HepG2 (cell line): ENCODE measurements at regions not wholly inside any gene's neighbourhood (a gene's known extent, or its start where the extent isn't known, plus 50 kb on each side); places are given as distances from the start of the nearest gene placed in this dataset.

Source experiments
- ADNP ChIP-seq: sonication (generic); formaldehyde crosslinking; IDR thresholded peaks from 2 replicates; pipeline ENCODE4 v1.4.0; 2020; ENCODE audit warnings: missing genetic modification reagents
- ATF7 ChIP-seq, 2 experiments: fragments of 450-650 bp in 1 of 2; sonication (generic) in 1 of 2; formaldehyde crosslinking in 1 of 2; IDR thresholded peaks; 2 replicates each; pipeline versions ENCODE4 v1.4.0 to v1.6.1; 2016 to 2020; ENCODE audit warnings: antibody characterized with exemption in 1 of 2, mild to moderate bottlenecking in 1 of 2, missing genetic modification reagents in 1 of 2
- FOXA1 ChIP-seq, 2 experiments: fragments of 450-650 bp in 1 of 2; sonication (generic) in 1 of 2; formaldehyde crosslinking in 1 of 2; IDR thresholded peaks; 2 replicates each; pipeline versions ENCODE4 v1.4.0 to v1.6.1; 2016 to 2020; ENCODE audit warnings: missing genetic modification reagents in 1 of 2
- FOXO1 ChIP-seq: sonication (generic); formaldehyde crosslinking; IDR thresholded peaks from 2 replicates; pipeline ENCODE4 v1.4.0; 2020; ENCODE audit warnings: missing genetic modification reagents
- MATR3 ChIP-seq: sonication (generic); formaldehyde crosslinking; IDR thresholded peaks from 2 replicates; pipeline ENCODE4 v1.4.0; 2020; ENCODE audit warnings: missing genetic modification reagents
- PHF20 ChIP-seq: sonication (generic); formaldehyde crosslinking; IDR thresholded peaks from 2 replicates; pipeline ENCODE4 v1.5.0; 2020; ENCODE audit warnings: mild to moderate bottlenecking, missing genetic modification reagents
- THAP11 ChIP-seq: IDR thresholded peaks from 2 replicates; pipeline ENCODE4 v1.6.1; 2016; ENCODE audit warnings: missing biosample characterization, missing genetic modification reagents
- ZEB1 ChIP-seq: IDR thresholded peaks from 2 replicates; pipeline ENCODE4 v1.6.1; 2012; ENCODE audit warnings: mild to moderate bottlenecking, low read depth, inconsistent platforms; ENCODE audit not compliant: insufficient replicate concordance
- ZMYM2 ChIP-seq: sonication (generic); formaldehyde crosslinking; IDR thresholded peaks from 2 replicates; pipeline ENCODE4 v1.8.0; 2022; ENCODE audit warnings: mild to moderate bottlenecking, missing genetic modification reagents
- ZNF484 ChIP-seq: sonication (generic); formaldehyde crosslinking; IDR thresholded peaks from 2 replicates; pipeline ENCODE4 v1.5.1; 2020; ENCODE audit warnings: mild to moderate bottlenecking, low read depth, missing genetic modification reagents, borderline replicate concordance
- ZNF547 ChIP-seq: sonication (generic); formaldehyde crosslinking; IDR thresholded peaks from 2 replicates; pipeline ENCODE4 v1.5.1; 2020; ENCODE audit warnings: mild to moderate bottlenecking, missing genetic modification reagents
- ZNF720 ChIP-seq: sonication (generic); formaldehyde crosslinking; IDR thresholded peaks from 2 replicates; pipeline ENCODE4 v1.4.0; 2020; ENCODE audit warnings: missing genetic modification reagents
- ZNF788 ChIP-seq: sonication (generic); formaldehyde crosslinking; IDR thresholded peaks from 2 replicates; pipeline ENCODE4 v1.5.0; 2020; ENCODE audit warnings: mild to moderate bottlenecking, missing genetic modification reagents, borderline replicate concordance
- ZSCAN31 ChIP-seq: sonication (generic); formaldehyde crosslinking; IDR thresholded peaks from 2 replicates; pipeline ENCODE4 v1.5.0; 2020; ENCODE audit warnings: low read depth, mild to moderate bottlenecking, missing genetic modification reagents
- TF ChIP-seq, protein P1 (sequence below): sonication (generic); formaldehyde crosslinking; IDR thresholded peaks from 2 replicates; pipeline ENCODE4 v1.4.0; 2020; ENCODE audit warnings: missing genetic modification reagents, borderline replicate concordance
- TF ChIP-seq, protein P2 (sequence below): sonication (generic); formaldehyde crosslinking; IDR thresholded peaks from 2 replicates; pipeline ENCODE4 v1.5.0; 2020; ENCODE audit warnings: mild to moderate bottlenecking, missing genetic modification reagents
- TF ChIP-seq, protein P3 (sequence below): sonication (generic); formaldehyde crosslinking; IDR thresholded peaks from 2 replicates; pipeline ENCODE4 v1.4.0; 2020; ENCODE audit warnings: missing genetic modification reagents, mild to moderate bottlenecking, borderline replicate concordance
- TF ChIP-seq, protein P4 (sequence below): sonication (generic); formaldehyde crosslinking; IDR thresholded peaks from 2 replicates; pipeline ENCODE4 v1.5.0; 2020; ENCODE audit warnings: missing genetic modification reagents

DNA sequence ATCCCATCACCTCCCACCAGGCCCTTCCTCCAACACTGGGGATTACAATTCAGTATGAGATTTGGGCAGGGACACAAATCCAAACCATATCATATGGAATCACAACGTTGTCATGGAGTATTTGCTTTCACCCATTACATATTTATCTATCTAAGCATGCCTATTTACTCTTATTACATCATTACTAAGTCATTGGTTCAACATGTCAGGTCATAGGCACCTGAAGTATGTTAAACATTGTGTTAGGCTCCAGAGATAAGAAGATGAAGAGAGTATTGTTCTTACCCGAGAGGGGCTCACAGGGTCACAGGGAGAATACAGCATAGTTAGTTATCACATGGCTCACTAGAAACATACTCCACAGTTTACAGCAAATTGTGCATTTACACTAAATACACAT is 150.5 kb downstream of the TMEM161B start (continued):
- TF ChIP-seq FOXA1 (IDR thresholded peaks at IDR 0.05): peak; percentile 44; the same call in 1 of the 2 replicates
- TF ChIP-seq FOXA1 (CRISPR knock-in tag; IDR thresholded peaks at IDR 0.05): peak; percentile 79
- TF ChIP-seq THAP11 (CRISPR knock-in tag): peak; percentile 39; the same call in 1 of the 2 replicates
- TF ChIP-seq ZNF484 (CRISPR knock-in tag): no peak
- TF ChIP-seq ADNP (CRISPR knock-in tag): no peak
- TF ChIP-seq ZMYM2 (CRISPR knock-in tag): 0 out of 2 replicates have a peak, but pooled peaks have one; percentile 25
- TF ChIP-seq, protein P1, sequence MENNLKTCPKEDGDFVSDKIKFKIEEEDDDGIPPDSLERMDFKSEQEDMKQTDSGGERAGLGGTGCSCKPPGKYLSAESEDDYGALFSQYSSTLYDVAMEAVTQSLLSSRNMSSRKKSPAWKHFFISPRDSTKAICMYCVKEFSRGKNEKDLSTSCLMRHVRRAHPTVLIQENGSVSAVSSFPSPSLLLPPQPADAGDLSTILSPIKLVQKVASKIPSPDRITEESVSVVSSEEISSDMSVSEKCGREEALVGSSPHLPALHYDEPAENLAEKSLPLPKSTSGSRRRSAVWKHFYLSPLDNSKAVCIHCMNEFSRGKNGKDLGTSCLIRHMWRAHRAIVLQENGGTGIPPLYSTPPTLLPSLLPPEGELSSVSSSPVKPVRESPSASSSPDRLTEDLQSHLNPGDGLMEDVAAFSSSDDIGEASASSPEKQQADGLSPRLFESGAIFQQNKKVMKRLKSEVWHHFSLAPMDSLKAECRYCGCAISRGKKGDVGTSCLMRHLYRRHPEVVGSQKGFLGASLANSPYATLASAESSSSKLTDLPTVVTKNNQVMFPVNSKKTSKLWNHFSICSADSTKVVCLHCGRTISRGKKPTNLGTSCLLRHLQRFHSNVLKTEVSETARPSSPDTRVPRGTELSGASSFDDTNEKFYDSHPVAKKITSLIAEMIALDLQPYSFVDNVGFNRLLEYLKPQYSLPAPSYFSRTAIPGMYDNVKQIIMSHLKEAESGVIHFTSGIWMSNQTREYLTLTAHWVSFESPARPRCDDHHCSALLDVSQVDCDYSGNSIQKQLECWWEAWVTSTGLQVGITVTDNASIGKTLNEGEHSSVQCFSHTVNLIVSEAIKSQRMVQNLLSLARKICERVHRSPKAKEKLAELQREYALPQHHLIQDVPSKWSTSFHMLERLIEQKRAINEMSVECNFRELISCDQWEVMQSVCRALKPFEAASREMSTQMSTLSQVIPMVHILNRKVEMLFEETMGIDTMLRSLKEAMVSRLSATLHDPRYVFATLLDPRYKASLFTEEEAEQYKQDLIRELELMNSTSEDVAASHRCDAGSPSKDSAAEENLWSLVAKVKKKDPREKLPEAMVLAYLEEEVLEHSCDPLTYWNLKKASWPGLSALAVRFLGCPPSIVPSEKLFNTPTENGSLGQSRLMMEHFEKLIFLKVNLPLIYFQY: no peak
- TF ChIP-seq ZNF547 (CRISPR knock-in tag): no peak
- TF ChIP-seq, protein P2, sequence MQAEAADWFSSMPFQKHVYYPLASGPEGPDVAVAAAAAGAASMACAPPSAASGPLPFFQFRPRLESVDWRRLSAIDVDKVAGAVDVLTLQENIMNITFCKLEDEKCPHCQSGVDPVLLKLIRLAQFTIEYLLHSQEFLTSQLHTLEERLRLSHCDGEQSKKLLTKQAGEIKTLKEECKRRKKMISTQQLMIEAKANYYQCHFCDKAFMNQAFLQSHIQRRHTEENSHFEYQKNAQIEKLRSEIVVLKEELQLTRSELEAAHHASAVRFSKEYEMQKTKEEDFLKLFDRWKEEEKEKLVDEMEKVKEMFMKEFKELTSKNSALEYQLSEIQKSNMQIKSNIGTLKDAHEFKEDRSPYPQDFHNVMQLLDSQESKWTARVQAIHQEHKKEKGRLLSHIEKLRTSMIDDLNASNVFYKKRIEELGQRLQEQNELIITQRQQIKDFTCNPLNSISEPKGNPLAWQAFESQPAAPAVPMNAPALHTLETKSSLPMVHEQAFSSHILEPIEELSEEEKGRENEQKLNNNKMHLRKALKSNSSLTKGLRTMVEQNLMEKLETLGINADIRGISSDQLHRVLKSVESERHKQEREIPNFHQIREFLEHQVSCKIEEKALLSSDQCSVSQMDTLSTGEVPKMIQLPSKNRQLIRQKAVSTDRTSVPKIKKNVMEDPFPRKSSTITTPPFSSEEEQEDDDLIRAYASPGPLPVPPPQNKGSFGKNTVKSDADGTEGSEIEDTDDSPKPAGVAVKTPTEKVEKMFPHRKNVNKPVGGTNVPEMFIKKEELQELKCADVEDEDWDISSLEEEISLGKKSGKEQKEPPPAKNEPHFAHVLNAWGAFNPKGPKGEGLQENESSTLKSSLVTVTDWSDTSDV (CRISPR knock-in tag): no peak
- no peak for TF ChIP-seq ZNF788
- no peak for TF ChIP-seq ZSCAN31 (CRISPR knock-in tag)
- TF ChIP-seq MATR3 (CRISPR knock-in tag): no peak
- peak; percentile 31; the same call in 1 of the 2 replicates for TF ChIP-seq FOXO1 (CRISPR knock-in tag)
- TF ChIP-seq, protein P3, sequence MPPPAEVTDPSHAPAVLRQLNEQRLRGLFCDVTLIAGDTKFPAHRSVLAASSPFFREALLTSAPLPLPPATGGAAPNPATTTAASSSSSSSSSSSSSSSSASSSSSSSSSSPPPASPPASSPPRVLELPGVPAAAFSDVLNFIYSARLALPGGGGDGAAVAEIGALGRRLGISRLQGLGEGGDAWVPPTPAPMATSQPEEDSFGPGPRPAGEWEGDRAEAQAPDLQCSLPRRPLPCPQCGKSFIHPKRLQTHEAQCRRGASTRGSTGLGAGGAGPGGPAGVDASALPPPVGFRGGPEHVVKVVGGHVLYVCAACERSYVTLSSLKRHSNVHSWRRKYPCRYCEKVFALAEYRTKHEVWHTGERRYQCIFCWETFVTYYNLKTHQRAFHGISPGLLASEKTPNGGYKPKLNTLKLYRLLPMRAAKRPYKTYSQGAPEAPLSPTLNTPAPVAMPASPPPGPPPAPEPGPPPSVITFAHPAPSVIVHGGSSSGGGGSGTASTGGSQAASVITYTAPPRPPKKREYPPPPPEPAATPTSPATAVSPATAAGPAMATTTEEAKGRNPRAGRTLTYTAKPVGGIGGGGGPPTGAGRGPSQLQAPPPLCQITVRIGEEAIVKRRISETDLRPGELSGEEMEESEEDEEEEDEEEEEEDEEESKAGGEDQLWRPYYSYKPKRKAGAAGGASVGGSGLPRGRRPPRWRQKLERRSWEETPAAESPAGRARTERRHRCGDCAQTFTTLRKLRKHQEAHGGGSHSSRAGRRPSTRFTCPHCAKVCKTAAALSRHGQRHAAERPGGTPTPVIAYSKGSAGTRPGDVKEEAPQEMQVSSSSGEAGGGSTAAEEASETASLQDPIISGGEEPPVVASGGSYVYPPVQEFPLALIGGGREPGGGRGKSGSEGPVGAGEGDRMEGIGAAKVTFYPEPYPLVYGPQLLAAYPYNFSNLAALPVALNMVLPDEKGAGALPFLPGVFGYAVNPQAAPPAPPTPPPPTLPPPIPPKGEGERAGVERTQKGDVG: no peak
- TF ChIP-seq ATF7 (IDR thresholded peaks at IDR 0.05): peak; percentile 69
- no peak for TF ChIP-seq ATF7 (CRISPR knock-in tag; IDR thresholded peaks at IDR 0.05)
- TF ChIP-seq ZEB1: no peak
- TF ChIP-seq, protein P4, sequence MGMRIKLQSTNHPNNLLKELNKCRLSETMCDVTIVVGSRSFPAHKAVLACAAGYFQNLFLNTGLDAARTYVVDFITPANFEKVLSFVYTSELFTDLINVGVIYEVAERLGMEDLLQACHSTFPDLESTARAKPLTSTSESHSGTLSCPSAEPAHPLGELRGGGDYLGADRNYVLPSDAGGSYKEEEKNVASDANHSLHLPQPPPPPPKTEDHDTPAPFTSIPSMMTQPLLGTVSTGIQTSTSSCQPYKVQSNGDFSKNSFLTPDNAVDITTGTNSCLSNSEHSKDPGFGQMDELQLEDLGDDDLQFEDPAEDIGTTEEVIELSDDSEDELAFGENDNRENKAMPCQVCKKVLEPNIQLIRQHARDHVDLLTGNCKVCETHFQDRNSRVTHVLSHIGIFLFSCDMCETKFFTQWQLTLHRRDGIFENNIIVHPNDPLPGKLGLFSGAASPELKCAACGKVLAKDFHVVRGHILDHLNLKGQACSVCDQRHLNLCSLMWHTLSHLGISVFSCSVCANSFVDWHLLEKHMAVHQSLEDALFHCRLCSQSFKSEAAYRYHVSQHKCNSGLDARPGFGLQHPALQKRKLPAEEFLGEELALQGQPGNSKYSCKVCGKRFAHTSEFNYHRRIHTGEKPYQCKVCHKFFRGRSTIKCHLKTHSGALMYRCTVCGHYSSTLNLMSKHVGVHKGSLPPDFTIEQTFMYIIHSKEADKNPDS (CRISPR knock-in tag): peak; percentile 54; the same call in 1 of the 2 replicates
- TF ChIP-seq PHF20: no peak
- TF ChIP-seq ZNF720 (CRISPR knock-in tag): no peak
